Activated B cell treated with CpG ODN at 0.5 μM for 24 hours (primary cell): ENCODE measurements at regions not wholly inside any gene's neighbourhood (a gene's known extent, or its start where the extent isn't known, plus 50 kb on each side); places are given as distances from the start of the nearest gene placed in this dataset.

Experiments
- ATAC-seq: fragments of 200-7000 bp; cut with Tn5 transposase; one replicate; pipeline ENCODE4 v1.10.0; 2021; ENCODE audit warnings: low read depth, mild to moderate bottlenecking, moderate library complexity
- CTCF ChIA-PET: fragments of 350-600 bp; sonication (Branson Sonifier 250); formaldehyde crosslinking; loops from one replicate; lab custom pipeline; 2021; ENCODE audit warnings: antibody characterized with exemption; lab: Charles Lee
- POLR2A ChIA-PET: fragments of 350-600 bp; sonication (Branson Sonifier 250); formaldehyde crosslinking; loops from one replicate; lab custom pipeline; 2021; ENCODE audit warnings: antibody characterized with exemption; lab: Charles Lee
- DNase-seq: peaks from one replicate; pipeline ENCODE4 v3.0.0; 2022
- H3K27ac Mint-ChIP-seq: one replicate; pipeline ENCODE4 v1.8.0; 2020; ENCODE audit warnings: mixed read lengths
- H3K27me3 Mint-ChIP-seq: one replicate; pipeline ENCODE4 v1.8.0; 2021; ENCODE audit warnings: mixed read lengths
- H3K36me3 Mint-ChIP-seq: one replicate; pipeline ENCODE4 v1.8.0; 2021; ENCODE audit warnings: low read depth, mixed read lengths
- H3K4me1 Mint-ChIP-seq: one replicate; pipeline ENCODE4 v1.8.0; 2021; ENCODE audit warnings: mixed read lengths
- H3K4me3 Mint-ChIP-seq: one replicate; pipeline ENCODE4 v1.8.0; 2020; ENCODE audit warnings: mild to moderate bottlenecking, mixed read lengths
- H3K9me3 Mint-ChIP-seq: one replicate; pipeline ENCODE4 v1.8.0; 2020; ENCODE audit warnings: mixed read lengths
- CTCF ChIP-seq: fragments of 200-600 bp; IDR thresholded peaks from one replicate; pipeline ENCODE4 v1.8.0; 2022; ENCODE audit warnings: antibody characterized with exemption, mild to moderate bottlenecking
- intact Hi-C: fragments of 100-400 bp; cut with micrococcal nuclease; formaldehyde crosslinking; loops from one replicate; pipeline ENCODE4 v1.15.1; 2024

DNA sequence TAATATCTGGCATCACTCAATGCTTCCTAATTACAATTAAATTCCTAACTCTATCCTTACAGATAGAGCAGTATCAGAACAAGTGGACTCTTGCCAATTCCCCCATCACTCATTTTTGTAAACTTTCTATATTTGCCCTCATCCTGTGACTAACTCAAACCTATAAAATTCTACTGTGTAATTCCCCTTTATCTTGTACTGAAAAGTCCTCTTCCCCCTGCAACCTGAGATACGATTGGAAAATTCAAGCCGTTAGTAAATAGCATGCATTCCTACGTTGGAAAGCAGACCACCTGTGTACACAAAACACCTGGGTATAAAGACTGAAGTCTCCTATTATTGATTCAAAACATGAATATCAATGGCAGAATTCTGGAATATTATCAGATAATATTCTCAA is 70.4 kb upstream of the KCNQ5 start:
- no peak for TF ChIP-seq CTCF
- DNase-seq = no peak
- Mint-ChIP-seq H3K27me3 (peaks cover 17% of the 10 kb centered on the region), H3K36me3 (no peaks in the 10 kb centered on the region), H3K9me3 (no peaks in the 10 kb centered on the region), H3K4me3 (no peak overlapping the region), H3K4me1 (no peaks in the 10 kb centered on the region), H3K27ac (no peak overlapping the region)
- CTCF ChIA-PET = no interaction called here
- POLR2A ChIA-PET = no interaction called here
- intact Hi-C loops = no loop called here
- no peak for ATAC-seq

GRCh38 chr6:72552938-72553337 is 68.9 kb upstream of the KCNQ5 start:
- intact Hi-C loops = no loop called here
- no peak overlapping the region for H3K4me3 Mint-ChIP-seq
- no peaks in the 10 kb centered on the region for H3K36me3 Mint-ChIP-seq
- H3K9me3 Mint-ChIP-seq = no peaks in the 10 kb centered on the region
- ATAC-seq (no peak), DNase-seq (no peak)
- ChIA-PET CTCF (no interaction called here), POLR2A (no interaction called here)
- H3K4me1 Mint-ChIP-seq = no peaks in the 10 kb centered on the region
- no peak for TF ChIP-seq CTCF
- peaks cover 10% of the 10 kb centered on the region for H3K27me3 Mint-ChIP-seq
- no peak overlapping the region for H3K27ac Mint-ChIP-seq

- no peaks in the 10 kb centered on the region for H3K36me3 Mint-ChIP-seq
- ATAC-seq (no peak), DNase-seq (no peak)
- H3K4me1 Mint-ChIP-seq = no peaks in the 10 kb centered on the region
- no peak overlapping the region for H3K27ac Mint-ChIP-seq
- ChIA-PET CTCF (no interaction called here), POLR2A (no interaction called here)
- intact Hi-C loops = no loop called here
- H3K27me3 Mint-ChIP-seq = peaks cover 6% of the 10 kb centered on the region
- no peak overlapping the region for H3K4me3 Mint-ChIP-seq
- no peaks in the 10 kb centered on the region for H3K9me3 Mint-ChIP-seq
- no peak for TF ChIP-seq CTCF
Observed at GRCh38 chr6:72553531-72554511, 68.0 kb upstream of the KCNQ5 start.

GRCh38 chr6:72554761-72555221 is 67.1 kb upstream of the KCNQ5 start:
- CTCF ChIA-PET = no interaction called here
- POLR2A ChIA-PET = no interaction called here
- no peaks in the 10 kb centered on the region for H3K4me1 Mint-ChIP-seq
- DNase-seq = no peak
- no peak for TF ChIP-seq CTCF
- intact Hi-C loops = no loop called here
- ATAC-seq = no peak
- no peaks in the 10 kb centered on the region for H3K9me3 Mint-ChIP-seq
- peaks cover 6% of the 10 kb centered on the region for H3K27me3 Mint-ChIP-seq
- no peak overlapping the region for H3K27ac Mint-ChIP-seq
- H3K36me3 Mint-ChIP-seq = no peaks in the 10 kb centered on the region
- H3K4me3 Mint-ChIP-seq = no peak overlapping the region

- Mint-ChIP-seq H3K27me3 (peaks cover 3% of the 10 kb centered on the region), H3K4me1 (no peaks in the 10 kb centered on the region), H3K9me3 (no peaks in the 10 kb centered on the region), H3K4me3 (no peak overlapping the region), H3K27ac (no peak overlapping the region), H3K36me3 (no peaks in the 10 kb centered on the region)
- ATAC-seq (no peak), DNase-seq (no peak)
- TF ChIP-seq CTCF = no peak
- intact Hi-C loops = no loop called here
- POLR2A ChIA-PET = no interaction called here
- CTCF ChIA-PET = no interaction called here
Observed at GRCh38 chr6:72559067-72559466, 62.8 kb upstream of the KCNQ5 start.
